ENCODE measurements at regions not wholly inside any gene's neighbourhood (a gene's known extent, or its start where the extent isn't known, plus 50 kb on each side); places are given as distances from the start of the nearest gene placed in this dataset.
"Not testable (repeated sequence)": the region's sequence is repeated elsewhere in the genome, so short reads cannot be mapped to it uniquely, and the experiment has no call there.

DNA sequence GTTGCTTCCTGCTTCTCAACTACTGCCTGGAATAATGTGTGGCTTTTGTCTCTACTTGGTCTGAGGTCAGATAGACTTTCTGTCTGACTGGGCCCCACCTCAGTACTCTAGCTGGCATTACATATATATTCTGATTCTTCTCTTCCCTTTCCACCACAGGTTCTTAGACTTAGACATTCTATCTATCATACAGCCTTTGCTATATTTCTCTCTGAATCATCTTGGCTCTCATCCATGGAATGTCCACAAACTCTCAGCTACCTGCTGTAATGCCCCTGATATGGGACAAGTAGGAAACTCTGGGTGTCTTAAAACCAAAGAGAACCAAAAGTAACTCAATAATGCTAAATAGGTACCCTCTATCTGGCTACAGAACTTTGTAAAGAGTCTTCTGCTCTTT is 170.8 kb upstream of the FAM174A start:
- not testable (repeated sequence) for ATAC-seq

DNA sequence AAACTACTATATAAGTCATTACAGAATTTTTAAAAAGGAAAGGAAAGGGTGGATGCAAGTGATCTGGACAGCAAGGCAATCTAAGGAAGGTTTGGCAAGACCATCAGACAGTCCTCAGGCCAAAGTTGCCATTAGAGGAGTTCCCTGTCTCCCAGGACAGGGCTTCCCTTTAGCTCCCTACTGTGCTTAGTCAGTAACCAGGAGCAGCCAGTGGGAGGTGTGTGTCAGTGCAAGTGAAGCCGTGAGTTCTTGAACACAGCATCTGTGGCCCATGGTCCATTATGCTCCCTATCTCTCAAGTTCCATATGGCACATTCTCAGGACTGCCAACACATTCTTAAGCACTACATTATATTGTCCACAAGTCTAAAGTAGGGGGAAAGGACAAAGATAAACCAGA is 175.2 kb upstream of the FAM174A start:
- not testable (repeated sequence) for ATAC-seq

DNA sequence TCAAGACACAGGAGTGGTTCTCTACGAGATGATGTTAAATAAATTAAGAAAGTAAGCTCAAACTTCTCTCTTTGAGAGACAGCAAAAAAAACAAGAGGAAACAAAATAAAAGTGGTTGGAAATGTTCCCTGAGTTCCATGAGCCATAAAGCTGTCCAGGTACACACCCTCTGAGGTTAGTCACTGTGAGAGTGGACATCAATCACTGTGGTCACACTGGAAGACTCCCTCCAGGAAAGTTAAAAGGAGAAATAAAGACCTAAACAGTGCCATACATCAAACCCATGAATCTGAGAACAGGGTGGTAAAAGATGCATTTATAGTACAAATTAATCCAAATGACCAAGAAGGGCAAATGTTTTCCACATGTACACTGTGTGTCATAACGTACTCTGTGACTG is 188.9 kb upstream of the FAM174A start:
- not testable (repeated sequence) for ATAC-seq

DNA sequence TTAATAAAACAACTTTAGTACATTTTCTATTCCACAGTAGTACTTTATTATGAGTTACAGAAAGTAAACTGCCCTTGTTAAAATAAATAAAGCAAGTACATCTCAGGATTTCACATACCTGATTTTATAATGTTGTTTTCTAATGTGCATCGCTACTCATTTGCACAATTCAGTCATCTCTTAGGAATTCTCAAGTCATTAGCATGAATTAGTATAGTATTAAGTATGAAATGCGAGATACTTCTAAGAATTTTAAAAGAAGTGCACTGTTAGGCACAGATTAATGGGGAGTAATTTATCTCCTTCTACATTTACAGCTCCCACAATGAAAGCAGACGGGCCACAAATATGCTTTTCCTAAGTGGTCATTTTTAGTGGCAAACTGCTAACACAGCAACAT is 193.7 kb upstream of the FAM174A start:
- ATAC-seq: not testable (repeated sequence)

DNA sequence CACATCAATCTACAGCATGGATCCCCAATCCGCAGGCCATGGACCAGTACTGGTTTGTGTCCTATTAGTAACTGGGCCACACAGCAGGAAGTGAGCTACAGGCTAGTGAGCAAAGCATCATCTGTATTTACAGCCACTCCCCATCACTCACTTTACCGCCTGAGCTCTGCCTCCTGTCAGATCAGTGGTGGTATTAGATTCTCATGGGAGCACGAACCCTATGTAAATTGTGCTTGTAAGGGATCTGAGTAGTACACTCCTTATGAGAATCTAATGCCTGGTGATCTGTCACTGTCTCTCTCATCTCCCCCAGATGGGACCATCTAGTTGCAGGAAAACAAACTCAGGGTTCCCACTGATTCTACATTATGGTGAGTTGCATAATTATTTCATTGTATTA is 212.7 kb upstream of the FAM174A start:
- TF ChIP-seq BACH2 (CRISPR knock-in tag; IDR thresholded peaks at IDR 0.05; ENCODE audit: borderline replicate concordance) (no peak), GLIS3 (CRISPR knock-in tag; IDR thresholded peaks at IDR 0.05) (no peak), ESRRG (CRISPR knock-in tag; IDR thresholded peaks at IDR 0.05) (no peak), ZNF565 (CRISPR knock-in tag; conservative IDR thresholded peaks at IDR 0.05; ENCODE audit: low read depth) (no peak), ZFP30 (CRISPR knock-in tag; IDR thresholded peaks at IDR 0.05) (no peak), ZNF8 (CRISPR knock-in tag; IDR thresholded peaks at IDR 0.05) (no peak), ZC3H10 (CRISPR knock-in tag; IDR thresholded peaks at IDR 0.05) (no peak), TOX (CRISPR knock-in tag; IDR thresholded peaks at IDR 0.05; ENCODE audit: borderline replicate concordance) (no peak), ZFP3 (CRISPR knock-in tag; IDR thresholded peaks at IDR 0.05) (no peak), SNAI2 (CRISPR knock-in tag; IDR thresholded peaks at IDR 0.05) (no peak)
- TF ChIP-seq, protein P1, sequence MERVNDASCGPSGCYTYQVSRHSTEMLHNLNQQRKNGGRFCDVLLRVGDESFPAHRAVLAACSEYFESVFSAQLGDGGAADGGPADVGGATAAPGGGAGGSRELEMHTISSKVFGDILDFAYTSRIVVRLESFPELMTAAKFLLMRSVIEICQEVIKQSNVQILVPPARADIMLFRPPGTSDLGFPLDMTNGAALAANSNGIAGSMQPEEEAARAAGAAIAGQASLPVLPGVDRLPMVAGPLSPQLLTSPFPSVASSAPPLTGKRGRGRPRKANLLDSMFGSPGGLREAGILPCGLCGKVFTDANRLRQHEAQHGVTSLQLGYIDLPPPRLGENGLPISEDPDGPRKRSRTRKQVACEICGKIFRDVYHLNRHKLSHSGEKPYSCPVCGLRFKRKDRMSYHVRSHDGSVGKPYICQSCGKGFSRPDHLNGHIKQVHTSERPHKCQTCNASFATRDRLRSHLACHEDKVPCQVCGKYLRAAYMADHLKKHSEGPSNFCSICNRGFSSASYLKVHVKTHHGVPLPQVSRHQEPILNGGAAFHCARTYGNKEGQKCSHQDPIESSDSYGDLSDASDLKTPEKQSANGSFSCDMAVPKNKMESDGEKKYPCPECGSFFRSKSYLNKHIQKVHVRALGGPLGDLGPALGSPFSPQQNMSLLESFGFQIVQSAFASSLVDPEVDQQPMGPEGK (CRISPR knock-in tag; IDR thresholded peaks at IDR 0.05; ENCODE audit: borderline replicate concordance): no peak
- TF ChIP-seq, protein P2, sequence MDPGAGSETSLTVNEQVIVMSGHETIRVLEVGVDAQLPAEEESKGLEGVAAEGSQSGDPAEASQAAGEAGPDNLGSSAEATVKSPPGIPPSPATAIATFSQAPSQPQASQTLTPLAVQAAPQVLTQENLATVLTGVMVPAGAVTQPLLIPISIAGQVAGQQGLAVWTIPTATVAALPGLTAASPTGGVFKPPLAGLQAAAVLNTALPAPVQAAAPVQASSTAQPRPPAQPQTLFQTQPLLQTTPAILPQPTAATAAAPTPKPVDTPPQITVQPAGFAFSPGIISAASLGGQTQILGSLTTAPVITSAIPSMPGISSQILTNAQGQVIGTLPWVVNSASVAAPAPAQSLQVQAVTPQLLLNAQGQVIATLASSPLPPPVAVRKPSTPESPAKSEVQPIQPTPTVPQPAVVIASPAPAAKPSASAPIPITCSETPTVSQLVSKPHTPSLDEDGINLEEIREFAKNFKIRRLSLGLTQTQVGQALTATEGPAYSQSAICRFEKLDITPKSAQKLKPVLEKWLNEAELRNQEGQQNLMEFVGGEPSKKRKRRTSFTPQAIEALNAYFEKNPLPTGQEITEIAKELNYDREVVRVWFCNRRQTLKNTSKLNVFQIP (CRISPR knock-in tag; IDR thresholded peaks at IDR 0.05; ENCODE audit: borderline replicate concordance, low read depth): no peak
- TF ChIP-seq, protein P3, sequence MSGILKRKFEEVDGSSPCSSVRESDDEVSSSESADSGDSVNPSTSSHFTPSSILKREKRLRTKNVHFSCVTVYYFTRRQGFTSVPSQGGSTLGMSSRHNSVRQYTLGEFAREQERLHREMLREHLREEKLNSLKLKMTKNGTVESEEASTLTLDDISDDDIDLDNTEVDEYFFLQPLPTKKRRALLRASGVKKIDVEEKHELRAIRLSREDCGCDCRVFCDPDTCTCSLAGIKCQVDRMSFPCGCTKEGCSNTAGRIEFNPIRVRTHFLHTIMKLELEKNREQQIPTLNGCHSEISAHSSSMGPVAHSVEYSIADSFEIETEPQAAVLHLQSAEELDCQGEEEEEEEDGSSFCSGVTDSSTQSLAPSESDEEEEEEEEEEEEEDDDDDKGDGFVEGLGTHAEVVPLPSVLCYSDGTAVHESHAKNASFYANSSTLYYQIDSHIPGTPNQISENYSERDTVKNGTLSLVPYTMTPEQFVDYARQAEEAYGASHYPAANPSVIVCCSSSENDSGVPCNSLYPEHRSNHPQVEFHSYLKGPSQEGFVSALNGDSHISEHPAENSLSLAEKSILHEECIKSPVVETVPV (CRISPR knock-in tag; IDR thresholded peaks at IDR 0.05): no peak
- ATAC-seq: no peak

DNA sequence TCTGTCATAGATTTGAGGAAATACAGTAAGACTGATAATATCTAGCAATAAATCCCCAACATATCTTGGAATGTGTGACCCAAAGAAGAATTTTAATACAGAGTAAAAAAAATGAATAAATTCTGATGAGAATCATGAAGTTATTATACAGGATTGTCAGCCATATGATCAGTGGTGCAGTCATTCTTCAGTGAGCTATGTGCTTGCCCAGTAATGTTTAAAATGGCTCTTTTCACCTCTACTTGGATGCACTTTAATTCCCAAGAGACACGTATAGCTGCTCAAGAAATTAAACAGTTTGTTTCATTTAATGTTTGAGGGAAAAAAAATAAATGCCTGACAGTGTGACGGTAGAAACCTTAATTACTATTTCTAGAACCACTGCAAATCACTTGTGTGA is 215.3 kb upstream of the FAM174A start:
- ATAC-seq: no peak
- TF ChIP-seq, protein P3 (CRISPR knock-in tag; IDR thresholded peaks at IDR 0.05): no peak
- TF ChIP-seq BACH2 (CRISPR knock-in tag; IDR thresholded peaks at IDR 0.05; ENCODE audit: borderline replicate concordance) (no peak), ZNF8 (CRISPR knock-in tag; IDR thresholded peaks at IDR 0.05) (no peak), SNAI2 (CRISPR knock-in tag; IDR thresholded peaks at IDR 0.05) (no peak), ZFP30 (CRISPR knock-in tag; IDR thresholded peaks at IDR 0.05) (no peak), ISL1 (CRISPR knock-in tag; IDR thresholded peaks at IDR 0.05) (no peak), ZFP3 (CRISPR knock-in tag; IDR thresholded peaks at IDR 0.05) (no peak)
- TF ChIP-seq, protein P2 (CRISPR knock-in tag; IDR thresholded peaks at IDR 0.05; ENCODE audit: borderline replicate concordance, low read depth): no peak
- TF ChIP-seq, protein P4, sequence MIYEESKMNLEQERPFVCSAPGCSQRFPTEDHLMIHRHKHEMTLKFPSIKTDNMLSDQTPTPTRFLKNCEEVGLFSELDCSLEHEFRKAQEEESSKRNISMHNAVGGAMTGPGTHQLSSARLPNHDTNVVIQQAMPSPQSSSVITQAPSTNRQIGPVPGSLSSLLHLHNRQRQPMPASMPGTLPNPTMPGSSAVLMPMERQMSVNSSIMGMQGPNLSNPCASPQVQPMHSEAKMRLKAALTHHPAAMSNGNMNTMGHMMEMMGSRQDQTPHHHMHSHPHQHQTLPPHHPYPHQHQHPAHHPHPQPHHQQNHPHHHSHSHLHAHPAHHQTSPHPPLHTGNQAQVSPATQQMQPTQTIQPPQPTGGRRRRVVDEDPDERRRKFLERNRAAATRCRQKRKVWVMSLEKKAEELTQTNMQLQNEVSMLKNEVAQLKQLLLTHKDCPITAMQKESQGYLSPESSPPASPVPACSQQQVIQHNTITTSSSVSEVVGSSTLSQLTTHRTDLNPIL (CRISPR knock-in tag; IDR thresholded peaks at IDR 0.05; ENCODE audit: low read depth): no peak

Measured in SK-N-SH treated with all-trans-retinoic acid at 6 μM for 48 hours (cell line).